WTC11 (cell line): ENCODE measurements at regions not wholly inside any gene's neighbourhood (a gene's known extent, or its start where the extent isn't known, plus 50 kb on each side); places are given as distances from the start of the nearest gene placed in this dataset.

Experiments used
- ATF1 ChIP-seq: sonication (generic); formaldehyde crosslinking; IDR thresholded peaks from 2 replicates; pipeline ENCODE4 v1.8.1; 2023; ENCODE audit warnings: mild to moderate bottlenecking, moderate library complexity, missing genetic modification reagents
- CTCF ChIP-seq: fragments of 200-600 bp; IDR thresholded peaks from 2 replicates; pipeline ENCODE4 v1.8.0; 2022; ENCODE audit warnings: antibody characterized with exemption
- ESRRA ChIP-seq: sonication (generic); formaldehyde crosslinking; IDR thresholded peaks from 2 replicates; pipeline ENCODE4 v1.8.1; 2022; ENCODE audit warnings: mild to moderate bottlenecking, missing genetic modification reagents, borderline replicate concordance
- FOXP1 ChIP-seq: sonication (generic); formaldehyde crosslinking; IDR thresholded peaks from 2 replicates; pipeline ENCODE4 v1.8.0; 2022; ENCODE audit warnings: missing genetic modification reagents, mild to moderate bottlenecking, moderate library complexity, borderline replicate concordance
- GABPB1 ChIP-seq: sonication (generic); formaldehyde crosslinking; IDR thresholded peaks from 2 replicates; pipeline ENCODE4 v1.8.1; 2023; ENCODE audit warnings: mild to moderate bottlenecking, missing genetic modification reagents
- JUN ChIP-seq: sonication (generic); formaldehyde crosslinking; IDR thresholded peaks from 2 replicates; pipeline ENCODE4 v1.8.0; 2023; ENCODE audit warnings: mild to moderate bottlenecking, missing genetic modification reagents
- NFYB ChIP-seq: sonication (generic); formaldehyde crosslinking; conservative IDR thresholded peaks from 2 replicates; pipeline ENCODE4 v1.8.0; 2022; ENCODE audit warnings: low read depth, missing genetic modification reagents
- SP1 ChIP-seq: sonication (generic); formaldehyde crosslinking; conservative IDR thresholded peaks from 2 replicates; pipeline ENCODE4 v1.8.1; 2022; ENCODE audit warnings: missing genetic modification reagents
- TCF7 ChIP-seq: sonication (generic); formaldehyde crosslinking; IDR thresholded peaks from 2 replicates; pipeline ENCODE4 v1.8.0; 2022; ENCODE audit warnings: mild to moderate bottlenecking, low read depth, missing genetic modification reagents, moderate library complexity

GRCh38 chr2:146244830-146245229 is 1600.0 kb upstream of the ACVR2A start:
- TF ChIP-seq CTCF (no peak), ATF1 (no peak), GABPB1 (CRISPR knock-in tag) (no peak), JUN (CRISPR knock-in tag) (no peak), FOXP1 (CRISPR knock-in tag) (no peak), ESRRA (CRISPR knock-in tag) (no peak), NFYB (CRISPR knock-in tag) (no peak), SP1 (CRISPR knock-in tag) (no peak), TCF7 (CRISPR knock-in tag) (no peak)
